NOMO-1 (cell line): ENCODE measurements at regions not wholly inside any gene's neighbourhood (a gene's known extent, or its start where the extent isn't known, plus 50 kb on each side); places are given as distances from the start of the nearest gene placed in this dataset.

Experiments used
- DNase-seq, 2 experiments: peaks; one replicate each; lab custom pipeline; 2025; ENCODE audit not compliant: unreplicated experiment in 2 of 2; lab: John Stamatoyannopoulos, UW

DNA sequence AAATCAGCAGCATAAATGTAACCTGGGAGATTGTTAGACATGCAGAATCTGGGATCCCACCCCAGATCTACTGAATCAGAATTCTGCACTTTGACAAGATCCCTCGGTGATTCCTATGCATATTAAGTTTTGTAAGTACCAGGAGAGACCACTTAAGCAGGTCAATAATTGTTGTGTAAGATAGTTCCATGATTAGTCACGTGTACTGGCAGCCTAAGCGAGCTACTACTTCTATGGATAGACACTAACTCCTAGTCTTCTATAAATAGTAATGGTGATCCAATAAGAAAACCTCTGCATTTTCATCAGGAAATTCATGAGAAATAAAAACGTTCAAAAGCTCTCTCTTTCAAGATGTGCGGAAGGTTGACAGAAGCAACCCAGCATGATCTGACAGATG lies 988.2 kb upstream of the CHAC2 start:
- DNase-seq, result no peak

DNA sequence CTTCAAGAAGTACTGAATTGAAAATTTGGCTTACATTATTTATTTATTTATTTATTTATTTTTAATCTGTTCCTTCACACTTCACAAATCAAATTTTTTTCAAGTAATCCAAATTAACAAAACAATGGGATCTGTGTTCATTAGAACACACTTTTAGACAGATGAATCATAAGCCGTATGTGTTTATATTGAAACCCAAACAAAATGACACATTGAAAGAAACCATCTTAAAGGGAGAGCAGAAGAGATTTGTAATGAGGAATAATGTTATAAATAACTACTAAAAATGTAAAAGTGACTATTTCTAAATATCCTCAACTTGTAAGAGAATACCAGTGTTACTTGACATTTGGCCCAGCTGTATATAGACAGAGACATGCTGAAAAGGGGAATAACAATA lies 991.0 kb upstream of the CHAC2 start:
- no peak for DNase-seq

DNA sequence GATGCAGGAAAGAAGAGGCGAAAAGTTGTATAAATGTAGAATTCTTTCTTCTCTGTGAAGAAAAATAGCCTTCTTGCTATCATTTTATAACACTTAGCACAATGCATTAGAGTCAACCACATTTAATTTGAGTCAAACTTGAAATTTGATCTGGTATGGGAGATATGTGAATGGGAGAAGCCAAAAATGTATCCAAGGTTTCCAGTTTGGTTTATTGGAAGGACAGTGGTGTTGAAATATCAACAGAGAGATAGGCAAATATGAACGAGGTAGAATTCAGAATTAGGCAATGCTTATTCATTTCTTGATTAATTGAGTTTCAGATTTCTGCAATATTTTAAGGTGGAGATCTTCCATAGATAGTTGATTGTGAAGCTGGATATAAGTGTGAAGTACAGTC lies 991.9 kb upstream of the CHAC2 start:
- no peak for DNase-seq

DNA sequence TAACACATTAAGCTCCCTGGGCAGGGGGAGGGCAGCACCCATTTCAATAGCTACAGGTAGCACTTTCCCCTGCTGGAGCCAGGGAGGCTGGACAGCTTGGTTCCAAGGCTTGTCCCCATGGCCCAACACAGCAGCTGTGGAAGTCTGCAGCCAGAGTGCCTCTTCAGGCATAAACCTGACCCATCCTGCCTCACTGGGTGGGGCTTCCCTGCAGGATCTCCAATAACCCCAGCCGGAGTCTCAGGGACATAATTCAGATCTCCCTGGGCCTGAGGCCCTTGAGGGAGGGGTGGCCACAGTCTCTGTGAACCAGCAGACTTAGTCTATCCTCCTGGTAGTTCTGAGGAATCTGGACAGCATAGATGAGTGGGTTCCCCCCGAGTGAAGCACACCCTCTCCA lies 1001.9 kb upstream of the CHAC2 start:
- DNase-seq, result no peak

DNA sequence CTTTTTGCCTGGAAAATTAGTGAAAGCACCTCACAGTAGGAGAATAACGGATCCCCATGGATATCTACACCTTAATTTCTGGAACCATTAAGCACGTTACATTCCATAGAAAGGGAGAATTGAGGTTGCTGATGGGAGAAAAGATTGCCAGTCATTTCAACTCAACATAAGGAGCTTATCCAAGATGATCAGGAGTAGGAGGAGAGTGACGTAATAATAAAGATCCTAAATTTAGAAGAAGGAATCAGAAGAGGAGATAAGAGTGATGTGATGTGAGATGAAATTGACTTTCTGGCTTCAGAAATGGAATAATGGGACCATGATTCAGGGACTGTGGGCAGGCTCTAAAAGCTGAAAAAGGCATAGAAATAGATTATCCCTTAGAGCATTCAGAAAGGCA lies 1017.8 kb upstream of the CHAC2 start:
- no peak for DNase-seq

DNA sequence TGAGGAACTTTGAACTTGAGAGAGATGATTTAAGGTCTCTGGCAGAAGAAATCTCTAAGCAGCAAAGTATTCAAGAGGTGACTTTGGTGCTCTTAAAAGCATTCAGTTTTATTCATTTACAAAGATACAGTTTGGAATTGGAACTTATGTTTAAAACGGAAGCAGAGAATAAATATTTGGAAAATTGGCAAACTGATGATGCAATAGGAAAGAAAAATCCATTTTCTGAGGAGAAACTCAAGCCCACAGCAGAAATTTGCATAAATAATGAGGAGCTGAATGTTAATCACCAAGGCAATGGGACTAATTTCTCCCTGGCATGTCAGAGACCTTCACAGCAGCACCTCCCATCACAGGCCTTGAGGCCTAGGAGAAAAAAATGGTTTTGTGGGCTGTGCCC lies 1022.5 kb upstream of the CHAC2 start:
- DNase-seq, result no peak

DNA sequence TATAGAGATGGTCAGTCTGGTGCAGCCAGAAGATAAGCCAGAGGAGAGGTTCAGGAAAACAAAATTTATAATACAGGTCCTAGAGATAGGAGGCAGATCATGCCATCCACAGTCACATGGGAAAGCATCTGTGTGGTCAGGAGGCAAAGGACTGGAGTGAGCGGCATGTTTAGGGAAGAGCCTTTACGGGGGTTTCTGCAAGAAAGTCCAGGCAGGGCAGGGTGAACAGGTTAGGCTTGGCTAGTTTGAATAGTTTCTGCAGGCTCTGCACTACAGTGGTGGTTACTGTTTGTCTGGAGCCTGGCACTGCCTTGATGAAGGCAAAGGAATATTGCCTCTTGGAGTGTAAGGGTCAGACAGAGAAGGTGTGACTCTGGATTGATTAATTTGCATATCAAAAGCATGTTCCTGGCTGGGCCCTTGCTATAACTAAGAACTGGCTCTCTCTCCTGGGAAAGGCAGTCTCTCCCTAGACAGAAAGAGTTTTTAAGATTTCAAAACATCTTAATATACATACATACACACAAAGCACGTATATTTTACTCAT lies 1034.7 kb upstream of the CHAC2 start:
- DNase-seq, result no peak

DNA sequence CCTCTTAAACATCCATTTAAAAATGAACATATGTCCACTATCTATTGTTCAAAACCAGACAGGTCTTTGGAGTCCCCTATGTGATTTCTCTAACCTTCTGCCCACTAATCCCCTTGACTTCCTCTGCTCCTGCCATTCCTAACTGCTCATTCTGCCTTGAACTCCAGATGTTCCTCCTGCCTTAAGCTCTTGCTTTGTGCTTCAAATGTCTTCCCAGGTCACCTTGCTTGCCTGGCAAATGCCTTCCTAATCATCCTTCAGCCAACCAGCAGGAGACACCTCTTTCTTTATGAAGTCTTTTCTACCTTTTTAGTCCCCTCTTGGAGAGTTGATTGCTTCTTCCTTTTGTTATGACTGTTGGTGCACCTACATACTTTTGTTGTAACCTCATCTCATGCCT lies 1043.0 kb upstream of the CHAC2 start:
- no peak for DNase-seq

DNA sequence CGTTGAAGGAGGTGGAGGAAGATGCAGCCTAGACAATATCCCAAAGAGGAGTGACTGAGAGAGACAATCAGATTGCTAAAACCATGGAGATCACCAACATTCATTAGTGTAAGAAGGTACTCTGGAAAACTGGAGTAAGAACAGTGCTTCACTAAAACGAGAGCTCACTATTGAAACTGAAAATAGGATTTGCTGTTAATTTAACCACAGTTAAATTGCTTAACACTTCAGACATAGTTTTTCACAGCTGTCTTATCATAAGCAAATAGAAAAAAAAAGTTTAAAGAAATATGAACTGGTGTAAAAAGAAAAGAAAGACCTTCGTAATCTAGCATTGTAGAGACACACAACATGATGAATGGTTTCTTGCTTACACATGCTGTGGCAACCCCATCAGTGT lies 1049.8 kb upstream of the CHAC2 start:
- no peak for DNase-seq

DNA sequence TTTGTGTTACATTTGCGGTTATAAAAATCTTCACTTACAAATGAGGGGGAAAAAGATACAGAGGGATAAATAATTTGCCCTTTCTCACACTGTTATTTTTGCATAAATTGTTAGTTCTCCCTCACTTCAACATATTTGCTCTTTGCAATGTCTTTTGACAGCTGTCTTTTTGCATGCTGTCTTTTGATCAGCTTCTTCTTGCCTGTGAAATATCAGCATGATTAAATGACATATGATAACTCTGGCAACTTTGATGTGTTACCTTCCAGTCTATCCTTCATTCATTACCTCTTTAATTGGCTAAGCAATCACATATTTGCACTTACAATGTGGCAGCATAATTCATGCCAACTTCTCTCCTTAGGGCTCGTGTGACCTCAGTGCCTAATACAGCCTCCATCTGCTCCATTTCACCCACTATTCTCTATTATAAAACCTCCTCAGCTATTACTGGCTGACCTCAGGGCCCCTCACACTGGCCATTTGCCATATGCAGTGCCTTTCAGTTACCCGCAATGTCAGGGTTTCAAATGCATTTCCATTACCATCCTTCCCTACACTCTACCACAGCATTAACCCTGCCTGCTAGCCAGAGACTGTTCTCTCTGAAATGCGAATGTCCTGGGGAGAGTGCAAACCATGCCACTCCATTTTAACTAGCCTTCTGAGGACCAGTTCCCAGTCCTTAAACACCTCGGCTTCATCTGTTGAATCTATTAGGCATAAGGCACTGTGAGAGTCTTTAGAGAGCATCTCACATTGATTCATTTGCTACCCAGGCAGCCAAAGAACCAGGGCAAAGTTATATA lies 1056.6 kb upstream of the CHAC2 start:
- no peak for DNase-seq

DNA sequence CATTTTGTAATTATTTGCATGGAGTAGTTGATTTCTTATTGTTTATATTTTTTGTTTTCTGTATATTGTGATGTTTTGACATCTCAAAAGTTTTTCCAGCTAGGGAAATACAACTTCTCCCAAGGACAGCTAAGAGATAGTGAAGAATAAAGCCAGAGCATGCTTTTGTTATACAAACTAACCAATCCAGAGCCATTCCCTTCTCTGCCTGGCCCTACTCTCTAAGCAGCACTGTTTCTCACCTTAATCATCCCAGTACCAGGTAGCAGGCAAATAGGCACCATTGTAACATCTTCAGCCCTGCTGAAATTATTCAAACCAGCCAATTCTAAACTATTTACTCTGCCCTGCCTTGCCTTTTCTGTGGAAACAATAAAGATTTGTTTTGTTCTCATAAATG lies 1063.4 kb upstream of the CHAC2 start:
- no peak for DNase-seq

DNA sequence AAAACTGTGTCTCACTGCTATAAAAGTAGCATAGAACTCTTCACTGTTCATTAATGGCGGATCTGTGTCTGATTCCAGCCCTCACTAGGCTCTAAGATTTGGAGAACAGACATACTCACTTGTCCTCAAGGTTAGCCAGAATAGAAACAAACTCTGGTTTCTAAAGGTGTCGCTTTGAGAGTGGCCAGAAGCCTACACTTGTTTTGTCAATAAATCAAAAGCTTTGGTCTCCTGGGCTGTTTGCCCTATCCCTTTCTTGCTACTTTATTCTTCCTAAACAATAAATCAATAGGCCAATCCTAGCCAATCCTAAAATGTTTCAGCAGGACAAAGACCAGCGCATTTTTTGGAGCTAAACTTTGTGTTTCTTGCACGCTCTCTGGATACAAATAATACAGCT lies 1064.6 kb upstream of the CHAC2 start:
- no peak for DNase-seq

DNA sequence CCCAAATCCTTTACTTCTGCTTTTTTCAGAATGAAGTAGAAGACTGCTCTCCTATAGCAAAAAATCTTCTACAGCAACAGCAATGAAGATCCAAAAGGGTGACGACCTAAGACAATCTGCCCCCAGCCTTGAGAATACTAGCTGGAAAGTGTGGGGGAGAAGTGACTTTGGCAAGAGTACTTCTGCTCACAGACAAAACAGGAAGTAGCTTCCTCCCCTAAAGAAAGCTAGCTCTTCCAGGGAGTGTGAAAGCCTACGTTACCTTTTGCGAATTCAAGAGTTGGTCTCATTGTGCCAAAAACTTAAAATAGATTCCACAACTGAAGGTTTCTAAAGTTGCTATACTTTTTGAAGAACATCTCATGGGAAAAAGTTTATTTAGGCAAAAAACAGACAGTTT lies 1069.2 kb upstream of the CHAC2 start:
- DNase-seq, result no peak

DNA sequence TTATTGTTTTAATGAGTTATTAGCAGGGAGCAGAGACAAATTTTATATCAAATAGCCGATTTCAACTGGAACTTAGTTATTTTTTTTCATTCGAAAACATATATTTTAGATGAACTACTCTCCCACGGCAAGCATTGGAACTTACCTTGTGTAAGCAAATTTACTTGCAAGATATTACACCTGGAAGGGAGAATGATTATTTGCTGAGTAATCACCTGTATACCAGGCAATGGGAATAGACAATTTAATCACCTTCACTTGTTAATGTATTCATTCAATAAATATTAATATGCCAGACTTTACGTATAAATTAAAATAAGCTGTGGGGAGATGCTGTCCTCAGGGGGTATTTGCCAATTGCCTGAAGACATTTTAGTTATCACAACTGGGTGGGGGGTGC lies 1069.9 kb upstream of the CHAC2 start:
- DNase-seq, result no peak

DNA sequence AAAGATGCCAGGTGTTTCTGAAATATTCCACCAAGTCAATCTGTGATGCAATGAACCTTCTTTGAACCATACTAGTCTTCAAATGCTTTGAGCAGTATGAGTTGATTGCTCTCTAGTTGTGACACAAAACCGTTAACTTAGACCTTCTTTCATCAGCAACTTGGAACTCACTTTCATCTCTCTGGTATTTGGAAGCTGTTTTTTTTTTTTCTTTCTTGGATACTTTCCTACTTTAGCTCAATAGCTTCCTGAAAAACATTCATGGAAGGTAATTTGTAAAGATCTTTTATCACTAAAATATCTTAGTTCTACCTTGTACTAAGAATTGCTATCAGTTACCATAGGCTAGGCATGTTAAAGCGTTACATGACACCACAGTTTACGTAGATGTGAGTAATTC lies 1071.9 kb upstream of the CHAC2 start:
- no peak for DNase-seq

DNA sequence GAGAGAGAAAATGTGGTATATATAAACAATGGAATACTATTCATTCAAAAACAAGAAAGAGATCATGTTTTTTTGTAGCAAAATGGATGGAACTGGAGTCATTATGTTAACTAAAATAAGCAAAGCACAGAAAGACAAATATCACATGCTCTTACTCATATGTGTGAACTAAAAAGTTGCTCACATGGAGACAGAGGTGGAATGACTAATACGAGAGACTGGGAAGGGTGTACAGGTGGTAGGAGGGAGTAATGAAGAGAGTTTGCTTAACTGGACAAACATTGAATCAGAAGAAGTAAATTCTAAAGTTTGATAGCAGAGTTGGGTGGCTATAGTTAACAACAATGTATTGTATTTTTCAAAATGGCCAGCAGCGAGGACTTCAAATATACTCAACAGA lies 1080.7 kb upstream of the CHAC2 start:
- no peak for DNase-seq

DNA sequence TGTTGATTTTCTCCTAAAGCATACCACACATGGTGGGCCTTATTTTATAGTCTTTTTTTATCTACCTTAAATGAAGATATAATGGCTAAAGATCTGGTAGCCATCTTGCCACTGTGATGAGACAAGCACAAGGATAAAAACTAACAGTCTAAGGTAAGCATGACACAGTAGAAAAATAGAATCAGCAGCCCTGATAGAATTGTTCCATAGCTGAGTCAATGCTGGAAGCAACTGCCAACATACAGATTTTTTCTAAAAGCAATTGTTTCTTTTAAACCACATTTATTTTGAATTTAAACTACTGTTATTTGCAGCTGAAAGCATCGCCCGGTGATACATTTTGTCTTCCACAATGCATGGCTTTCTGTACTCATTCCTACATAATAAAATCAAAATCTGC lies 1091.5 kb upstream of the CHAC2 start:
- no peak for DNase-seq

DNA sequence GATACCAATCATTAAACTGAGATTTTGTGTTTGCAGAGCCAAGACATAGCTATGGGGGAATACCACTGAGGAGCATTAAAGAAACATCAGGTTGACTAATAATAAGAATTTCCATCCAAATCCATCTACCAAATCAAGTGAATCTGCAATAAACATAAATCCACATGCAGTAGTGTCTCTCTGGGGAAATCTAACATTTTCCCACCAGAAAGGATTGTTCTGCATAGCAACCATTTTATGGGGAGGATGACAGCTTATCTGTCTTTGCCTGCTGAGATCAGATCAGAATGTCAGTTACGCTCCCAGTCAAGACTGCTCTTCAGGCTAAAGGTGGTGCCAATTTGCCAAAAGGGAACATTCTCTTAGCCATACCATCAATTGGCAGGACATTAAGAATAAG lies 1098.9 kb upstream of the CHAC2 start:
- no peak for DNase-seq

DNA sequence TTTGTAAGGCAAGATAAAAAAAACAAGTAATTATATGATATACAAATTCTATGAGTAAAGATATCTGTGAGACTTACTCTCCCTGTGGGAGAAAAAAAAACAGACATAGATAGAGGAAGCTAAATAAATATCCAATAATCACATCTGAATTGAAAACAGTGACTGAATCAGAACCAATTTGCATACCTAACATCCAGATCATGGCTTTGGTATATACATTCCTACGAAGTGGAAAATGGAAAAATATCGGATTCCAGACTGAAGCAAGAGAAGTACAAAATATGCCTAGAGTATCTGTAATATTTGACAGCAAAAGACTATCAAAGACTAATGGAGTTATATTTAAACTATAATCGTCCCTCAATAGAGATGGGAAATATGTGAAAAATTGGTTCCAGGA lies 1108.1 kb upstream of the CHAC2 start:
- DNase-seq, result no peak

DNA sequence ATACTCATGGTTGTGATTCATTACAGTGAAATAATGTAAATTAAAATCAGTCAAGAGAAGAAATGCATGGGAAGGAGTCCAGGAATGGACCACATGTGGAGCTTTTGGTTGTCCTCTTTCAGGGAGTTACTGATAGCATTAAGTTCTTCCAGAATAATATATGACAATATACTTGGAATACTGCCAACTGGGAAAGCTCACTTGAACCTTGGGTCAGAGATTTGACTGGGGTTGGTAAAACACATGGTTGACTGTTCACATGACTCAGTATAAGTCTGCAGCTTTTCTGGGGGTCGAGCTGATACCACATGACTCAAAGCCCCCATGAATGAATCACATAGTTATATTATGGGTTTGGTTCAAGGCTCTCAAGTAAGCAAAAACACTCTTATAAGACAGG lies 1109.0 kb upstream of the CHAC2 start:
- no peak for DNase-seq

DNA sequence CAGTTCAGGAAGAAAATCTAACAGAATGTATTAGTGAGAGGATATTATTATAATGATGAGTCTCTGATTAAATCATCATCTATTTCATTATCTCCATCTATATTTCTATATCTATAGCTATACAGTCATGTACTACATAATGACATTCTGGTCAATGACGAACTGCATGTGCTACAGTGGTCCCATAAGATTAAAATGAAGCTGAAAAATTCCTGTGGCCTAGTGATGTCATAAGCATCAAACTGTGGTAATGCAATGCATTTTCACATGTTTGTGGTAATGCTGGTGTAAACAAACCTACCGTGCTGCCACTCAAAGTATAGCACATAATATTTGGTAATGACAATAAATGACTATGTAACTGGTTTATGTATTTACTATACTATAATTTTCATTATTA lies 1127.9 kb upstream of the CHAC2 start:
- DNase-seq, result no peak

DNA sequence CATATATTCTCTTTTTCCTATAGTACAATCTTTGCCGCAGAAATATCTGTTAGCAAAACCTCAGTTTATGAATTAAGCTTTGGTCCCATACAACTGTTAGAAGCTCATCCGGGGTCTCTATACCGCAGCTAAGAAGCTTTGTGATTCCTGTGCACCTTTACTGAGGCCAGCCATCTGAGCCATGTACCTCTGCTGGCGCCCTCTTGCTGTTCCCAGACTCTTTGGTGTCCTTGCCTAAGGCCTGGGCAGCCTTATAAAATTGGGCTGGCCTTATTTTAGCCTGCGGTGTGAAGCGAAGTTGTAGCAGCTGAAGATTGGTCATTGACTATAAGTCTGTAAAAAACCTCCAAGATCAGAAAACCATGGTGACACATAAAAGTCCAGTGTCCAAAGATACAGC lies 1135.1 kb upstream of the CHAC2 start:
- no peak for DNase-seq

DNA sequence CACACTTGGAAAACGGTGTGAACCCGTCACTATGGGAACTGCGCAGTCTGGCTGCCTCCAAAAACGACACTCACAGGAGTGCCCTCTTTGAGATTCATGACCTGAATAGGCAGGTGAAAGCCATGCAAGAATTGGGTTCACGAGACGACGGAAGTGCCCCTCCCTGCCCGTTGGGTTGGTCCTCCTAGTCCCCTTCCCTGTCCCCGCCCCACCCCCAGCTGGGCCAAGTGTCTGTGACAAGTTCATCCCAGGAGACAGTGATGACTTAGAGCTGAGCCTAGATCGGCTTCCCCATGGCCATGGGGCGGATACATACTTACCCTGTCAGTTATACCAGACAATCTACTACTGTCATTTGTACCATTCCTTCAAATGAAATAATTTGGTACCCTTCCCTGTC lies 1137.7 kb upstream of the CHAC2 start:
- no peak for DNase-seq
